GM23248 (cell line): ENCODE measurements at regions not wholly inside any gene's neighbourhood (a gene's known extent, or its start where the extent isn't known, plus 50 kb on each side); places are given as distances from the start of the nearest gene placed in this dataset.

Source experiments
- DNase-seq: peaks from one replicate; pipeline ENCODE4 v3.0.0-alpha.2; 2015
- H2AFZ ChIP-seq: fragments of 200-600 bp; sonication (generic); 2 replicates; pipeline ENCODE4 v1.6.1; 2016; ENCODE audit warnings: antibody characterized with exemption
- H3F3A ChIP-seq: fragments of 200-600 bp; sonication (generic); 2 replicates; pipeline ENCODE4 v1.6.1; 2016; ENCODE audit warnings: mild to moderate bottlenecking, antibody characterized with exemption, mixed run types; ENCODE audit not compliant: insufficient read depth
- H3K27ac ChIP-seq: fragments of 200-600 bp; sonication (generic); 2 replicates; pipeline ENCODE4 v1.5.1; 2016; ENCODE audit warnings: mild to moderate bottlenecking
- H3K27me3 ChIP-seq: fragments of 200-600 bp; sonication (generic); replicated peaks from 2 replicates; pipeline ENCODE4 v1.6.1; 2016; ENCODE audit warnings: mild to moderate bottlenecking; ENCODE audit not compliant: insufficient read depth
- H3K36me3 ChIP-seq: fragments of 200-600 bp; sonication (generic); 2 replicates; pipeline ENCODE4 v1.6.1; 2016; ENCODE audit warnings: low read depth, mild to moderate bottlenecking
- H3K4me1 ChIP-seq: fragments of 200-600 bp; sonication (generic); 2 replicates; pipeline ENCODE4 v1.6.1; 2016; ENCODE audit warnings: mild to moderate bottlenecking; ENCODE audit not compliant: insufficient read depth
- H3K4me2 ChIP-seq: fragments of 200-600 bp; sonication (generic); one replicate; pipeline ENCODE4 v1.6.1; 2016; ENCODE audit warnings: mild to moderate bottlenecking; ENCODE audit not compliant: unreplicated experiment
- H3K4me3 ChIP-seq: fragments of 200-600 bp; sonication (generic); 2 replicates; pipeline ENCODE4 v1.5.1; 2016; ENCODE audit warnings: mild to moderate bottlenecking
- H3K79me2 ChIP-seq: fragments of 200-600 bp; sonication (generic); 2 replicates; pipeline ENCODE4 v1.6.1; 2016; ENCODE audit warnings: mild to moderate bottlenecking; ENCODE audit not compliant: insufficient read depth
- H3K9ac ChIP-seq: fragments of 200-600 bp; sonication (generic); 2 replicates; pipeline ENCODE4 v1.6.1; 2016; ENCODE audit warnings: mild to moderate bottlenecking
- H3K9me2 ChIP-seq: fragments of 200-600 bp; sonication (generic); 2 replicates; pipeline ENCODE4 v1.6.1; 2016; ENCODE audit warnings: mixed run types, mild to moderate bottlenecking, moderate library complexity; ENCODE audit not compliant: insufficient read depth
- H3K9me3 ChIP-seq: fragments of 200-600 bp; sonication (generic); one replicate; pipeline ENCODE4 v1.6.1; 2017; ENCODE audit warnings: low read depth
- H4K20me1 ChIP-seq: fragments of 200-600 bp; sonication (generic); 2 replicates; pipeline ENCODE4 v1.6.0; 2016; ENCODE audit not compliant: insufficient read depth
- EZH2 ChIP-seq: fragments of 200-600 bp; sonication (generic); IDR thresholded peaks from 2 replicates; pipeline ENCODE4 v1.6.1; 2018; ENCODE audit warnings: antibody characterized with exemption, mild to moderate bottlenecking; ENCODE audit not compliant: insufficient read depth, poor library complexity, severe bottlenecking
- EZH2phosphoT487 ChIP-seq: fragments of 200-600 bp; sonication (generic); IDR thresholded peaks from 2 replicates; pipeline ENCODE4 v1.6.1; 2018; ENCODE audit warnings: antibody characterized with exemption, moderate library complexity, mild to moderate bottlenecking, low read depth; ENCODE audit not compliant: insufficient read depth
- WGBS, 2 experiments: methylation state at CpG; one replicate each; pipeline ENCODE4 v1.1.6; 2015 to 2017; ENCODE audit warnings: low lambda C conversion rate in 2 of 2, low coverage in 1 of 2; ENCODE audit errors: missing lambda C conversion rate in 2 of 2; 5-methylcytosine and 5-hydroxymethylcytosine counted together
- in situ Hi-C: fragments of 300-500 bp; cut with MboI; formaldehyde crosslinking; loops from 2 replicates; pipeline ENCODE4 v1.15.0; 2020

GRCh38 chr18:47407736-47408135, 156.3 kb upstream of the SKOR2 start:
- no peak overlapping the region for H3K4me3 ChIP-seq
- no peak overlapping the region for H3K9ac ChIP-seq
- H3K79me2 ChIP-seq: no peaks in the 10 kb centered on the region
- no peaks in the 10 kb centered on the region for H3K27me3 ChIP-seq
- WGBS, 2 experiments: 41 to 43% methylated on average over 2 of the region's 2 CpGs
- H3K36me3 ChIP-seq: no peaks in the 10 kb centered on the region
- in situ Hi-C loops: no loop called here
- TF ChIP-seq EZH2phosphoT487: no peak
- no peak for TF ChIP-seq EZH2
- H3K4me1 ChIP-seq: no peaks in the 10 kb centered on the region
- H3K9me2 ChIP-seq: no peaks in the 10 kb centered on the region
- no peak overlapping the region for H2AFZ ChIP-seq
- H3K9me3 ChIP-seq: no peaks in the 10 kb centered on the region
- no peaks in the 10 kb centered on the region for H3F3A ChIP-seq
- H3K4me2 ChIP-seq: no peak overlapping the region
- no peak overlapping the region for H3K27ac ChIP-seq
- DNase-seq: no peak
- no peaks in the 10 kb centered on the region for H4K20me1 ChIP-seq

DNA sequence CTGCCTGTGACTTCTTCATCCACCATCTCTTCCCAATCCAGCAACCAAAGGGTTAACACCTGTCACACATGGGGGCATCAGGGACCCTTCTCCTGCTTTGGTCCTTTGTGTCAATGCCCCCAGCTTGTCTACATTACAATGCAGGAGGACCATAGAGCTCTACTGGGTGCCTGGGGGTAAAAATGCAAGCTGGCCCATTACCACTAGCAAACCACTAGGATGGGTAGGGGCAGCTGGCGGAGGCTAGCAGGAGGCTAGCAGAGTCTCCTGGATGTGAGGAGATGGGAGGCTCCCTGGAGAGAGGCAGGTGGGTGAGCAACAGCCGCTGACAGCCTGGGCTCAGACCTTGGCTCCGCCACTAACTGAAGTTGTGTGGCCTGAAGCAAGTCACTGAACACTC, 153.4 kb upstream of the SKOR2 start:
- Histone ChIP-seq H3K4me1 (no peaks in the 10 kb centered on the region), H3K4me3 (no peak overlapping the region), H3K9me2 (no peaks in the 10 kb centered on the region), H3K79me2 (no peaks in the 10 kb centered on the region), H2AFZ (no peak overlapping the region), H3K9ac (no peak overlapping the region), H3K36me3 (no peaks in the 10 kb centered on the region), H3K9me3 (no peaks in the 10 kb centered on the region), H3K27ac (no peak overlapping the region), H4K20me1 (no peaks in the 10 kb centered on the region), H3F3A (no peaks in the 10 kb centered on the region), H3K27me3 (no peaks in the 10 kb centered on the region), H3K4me2 (no peak overlapping the region)
- WGBS, 2 experiments: 18 to 24% methylated on average over 3 of the region's 3 CpGs
- TF ChIP-seq EZH2phosphoT487 (no peak), EZH2 (no peak)
- in situ Hi-C loops: no loop called here
- no peak for DNase-seq

GRCh38 chr18:47403949-47404348, 152.5 kb upstream of the SKOR2 start:
- WGBS, 2 experiments: 49 to 50% methylated on average over 3 of the region's 3 CpGs
- H3K27me3 ChIP-seq: no peaks in the 10 kb centered on the region
- TF ChIP-seq EZH2: no peak
- TF ChIP-seq EZH2phosphoT487: no peak
- H3K9me2 ChIP-seq: no peaks in the 10 kb centered on the region
- H3K4me1 ChIP-seq: no peaks in the 10 kb centered on the region
- DNase-seq: no peak
- in situ Hi-C loops: no loop called here
- H3F3A ChIP-seq: no peaks in the 10 kb centered on the region
- no peak overlapping the region for H3K9ac ChIP-seq
- H4K20me1 ChIP-seq: no peaks in the 10 kb centered on the region
- H3K36me3 ChIP-seq: no peaks in the 10 kb centered on the region
- no peak overlapping the region for H3K27ac ChIP-seq
- no peaks in the 10 kb centered on the region for H3K79me2 ChIP-seq
- no peak overlapping the region for H2AFZ ChIP-seq
- H3K4me3 ChIP-seq: no peak overlapping the region
- no peak overlapping the region for H3K4me2 ChIP-seq
- no peaks in the 10 kb centered on the region for H3K9me3 ChIP-seq

- no peaks in the 10 kb centered on the region for H4K20me1 ChIP-seq
- no peak for TF ChIP-seq EZH2
- no peak for TF ChIP-seq EZH2phosphoT487
- 31 to 36% methylated on average over 8 of the region's 8 CpGs for WGBS, 2 experiments
- H3K4me2 ChIP-seq: no peak overlapping the region
- no peak overlapping the region for H3K9ac ChIP-seq
- no peaks in the 10 kb centered on the region for H3F3A ChIP-seq
- no peaks in the 10 kb centered on the region for H3K79me2 ChIP-seq
- DNase-seq: no peak
- no peak overlapping the region for H2AFZ ChIP-seq
- no peaks in the 10 kb centered on the region for H3K27me3 ChIP-seq
- in situ Hi-C loops: no loop called here
- no peaks in the 10 kb centered on the region for H3K36me3 ChIP-seq
- H3K9me3 ChIP-seq: no peaks in the 10 kb centered on the region
- H3K4me3 ChIP-seq: no peak overlapping the region
- H3K4me1 ChIP-seq: no peaks in the 10 kb centered on the region
- no peak overlapping the region for H3K27ac ChIP-seq
- H3K9me2 ChIP-seq: no peaks in the 10 kb centered on the region
These were observed 151.9 kb upstream of the SKOR2 start for GRCh38 chr18:47403317-47403716.

- H3F3A ChIP-seq: no peaks in the 10 kb centered on the region
- 11 to 24% methylated on average over 1 of the region's 1 CpG for WGBS, 2 experiments
- no peak overlapping the region for H2AFZ ChIP-seq
- H4K20me1 ChIP-seq: no peaks in the 10 kb centered on the region
- no peak overlapping the region for H3K4me2 ChIP-seq
- no peaks in the 10 kb centered on the region for H3K79me2 ChIP-seq
- DNase-seq: no peak
- TF ChIP-seq EZH2: no peak
- TF ChIP-seq EZH2phosphoT487: no peak
- H3K27me3 ChIP-seq: no peaks in the 10 kb centered on the region
- H3K9me3 ChIP-seq: no peaks in the 10 kb centered on the region
- no peak overlapping the region for H3K9ac ChIP-seq
- no peak overlapping the region for H3K27ac ChIP-seq
- H3K4me1 ChIP-seq: no peaks in the 10 kb centered on the region
- in situ Hi-C loops: no loop called here
- no peak overlapping the region for H3K4me3 ChIP-seq
- no peaks in the 10 kb centered on the region for H3K36me3 ChIP-seq
- no peaks in the 10 kb centered on the region for H3K9me2 ChIP-seq
These were observed 148.0 kb upstream of the SKOR2 start for GRCh38 chr18:47399475-47399874.
